GM19238 (cell line): ENCODE measurements at regions not wholly inside any gene's neighbourhood (a gene's known extent, or its start where the extent isn't known, plus 50 kb on each side); places are given as distances from the start of the nearest gene placed in this dataset.
"Not testable (repeated sequence)": the region's sequence is repeated elsewhere in the genome, so short reads cannot be mapped to it uniquely, and the experiment has no call there.

Experiments used
- DNase-seq: peaks from one replicate; pipeline ENCODE4 v3.0.0; 2011; ENCODE audit warnings: low spot score; ENCODE audit not compliant: insufficient read length

DNA sequence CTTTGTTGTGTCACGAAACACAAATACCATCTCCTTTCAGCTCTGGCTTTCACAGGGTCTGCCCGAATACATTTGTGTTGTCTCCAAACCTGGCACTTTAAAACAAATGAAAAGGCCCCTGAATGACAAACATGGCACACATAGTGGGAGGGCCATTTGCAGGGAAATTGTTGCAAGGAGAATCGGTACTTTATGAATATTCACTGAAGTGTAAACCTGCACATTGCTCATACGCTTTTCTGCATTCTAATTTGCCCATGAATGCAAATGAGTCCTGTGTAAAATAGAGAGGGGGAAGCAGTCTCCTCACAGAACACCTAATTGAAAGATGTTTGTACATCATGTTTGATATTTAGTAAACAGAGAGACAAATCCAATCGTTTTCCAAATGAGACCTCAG lies 82.7 kb upstream of the PCDH8 start:
- DNase-seq: no peak

DNA sequence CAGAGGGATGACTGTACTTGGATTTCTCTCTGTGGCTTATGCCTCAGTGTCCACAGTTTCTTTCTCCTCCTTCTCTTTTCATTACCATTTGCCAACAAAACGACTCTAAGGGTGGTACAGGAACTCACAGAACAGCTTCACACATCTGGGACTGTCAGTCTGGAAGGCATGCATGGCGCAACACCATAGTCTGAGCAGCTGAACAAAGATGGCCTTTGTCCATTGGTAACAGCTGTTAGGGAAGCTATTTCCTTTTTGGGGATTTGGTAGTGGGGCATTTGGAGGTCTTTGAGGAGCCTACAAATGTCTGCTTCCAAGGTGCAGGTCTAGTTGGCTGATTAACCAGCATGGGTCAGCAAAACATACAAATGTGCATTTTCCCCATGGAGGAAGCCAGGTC lies 81.4 kb upstream of the PCDH8 start:
- no peak for DNase-seq

DNA sequence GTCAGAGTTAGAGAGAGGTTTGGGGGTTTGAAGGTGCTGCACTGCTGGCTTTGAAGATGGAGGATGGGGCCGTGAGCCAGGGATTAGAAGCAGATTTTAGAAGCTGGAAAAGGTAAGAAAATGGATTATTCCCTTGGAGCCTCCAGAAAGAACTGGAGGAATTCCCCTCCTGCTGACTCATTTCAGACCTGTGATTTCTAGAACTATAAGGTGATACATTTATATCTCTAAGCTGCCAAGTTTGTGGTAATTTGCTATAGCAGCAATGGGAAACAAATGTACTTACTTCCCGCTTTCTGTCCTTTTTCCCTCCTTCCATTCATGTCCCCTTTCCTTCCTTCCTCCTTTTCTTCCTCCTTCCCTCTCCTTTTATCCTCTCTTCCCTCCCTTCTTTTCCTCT lies 78.5 kb upstream of the PCDH8 start:
- DNase-seq: no peak

DNA sequence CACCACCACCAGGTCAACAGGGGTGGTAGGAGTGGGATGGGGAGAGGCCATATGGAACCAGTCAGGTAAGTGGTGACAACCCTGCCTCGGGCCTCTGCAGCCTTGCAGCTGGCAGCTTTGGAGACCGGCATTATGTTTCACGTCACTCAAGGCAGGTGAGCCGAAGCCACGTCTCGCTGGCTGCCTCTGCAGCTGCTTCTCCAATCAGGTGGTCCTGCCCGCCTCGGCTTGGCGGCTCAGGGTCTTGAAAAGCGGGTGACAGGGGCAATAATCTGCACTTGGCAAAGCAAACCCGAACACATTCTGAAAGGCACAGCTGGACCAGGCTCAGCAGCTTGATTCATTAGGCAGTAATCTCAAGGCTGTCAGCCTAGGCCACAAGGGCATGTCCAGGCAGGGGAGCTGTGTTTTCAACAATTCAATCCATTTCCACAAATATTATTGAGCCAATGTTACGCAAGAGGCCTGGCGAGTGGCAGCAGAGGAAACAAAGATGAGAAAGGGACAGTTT lies 77.4 kb upstream of the PCDH8 start:
- DNase-seq: no peak

DNA sequence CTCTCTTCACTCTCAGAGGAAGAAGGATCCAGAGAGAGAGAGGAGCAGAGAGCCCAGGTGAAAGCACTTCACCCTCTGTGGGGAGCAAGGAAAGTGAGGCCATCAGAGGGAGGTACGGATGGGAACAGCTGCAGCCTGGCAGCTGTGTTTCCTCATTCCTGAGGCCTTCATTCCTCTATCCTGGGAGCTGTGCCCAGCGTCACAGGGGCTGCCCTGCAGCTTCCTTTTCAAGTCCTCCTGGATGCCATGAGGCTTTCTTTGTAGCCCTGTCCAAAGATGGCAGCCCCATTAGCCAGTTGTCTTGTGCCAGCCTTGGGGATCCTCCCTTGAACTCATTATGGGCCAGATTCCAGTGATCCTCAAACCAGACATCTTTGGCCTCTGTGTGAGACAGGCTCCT lies 76.8 kb upstream of the PCDH8 start:
- DNase-seq: no peak

DNA sequence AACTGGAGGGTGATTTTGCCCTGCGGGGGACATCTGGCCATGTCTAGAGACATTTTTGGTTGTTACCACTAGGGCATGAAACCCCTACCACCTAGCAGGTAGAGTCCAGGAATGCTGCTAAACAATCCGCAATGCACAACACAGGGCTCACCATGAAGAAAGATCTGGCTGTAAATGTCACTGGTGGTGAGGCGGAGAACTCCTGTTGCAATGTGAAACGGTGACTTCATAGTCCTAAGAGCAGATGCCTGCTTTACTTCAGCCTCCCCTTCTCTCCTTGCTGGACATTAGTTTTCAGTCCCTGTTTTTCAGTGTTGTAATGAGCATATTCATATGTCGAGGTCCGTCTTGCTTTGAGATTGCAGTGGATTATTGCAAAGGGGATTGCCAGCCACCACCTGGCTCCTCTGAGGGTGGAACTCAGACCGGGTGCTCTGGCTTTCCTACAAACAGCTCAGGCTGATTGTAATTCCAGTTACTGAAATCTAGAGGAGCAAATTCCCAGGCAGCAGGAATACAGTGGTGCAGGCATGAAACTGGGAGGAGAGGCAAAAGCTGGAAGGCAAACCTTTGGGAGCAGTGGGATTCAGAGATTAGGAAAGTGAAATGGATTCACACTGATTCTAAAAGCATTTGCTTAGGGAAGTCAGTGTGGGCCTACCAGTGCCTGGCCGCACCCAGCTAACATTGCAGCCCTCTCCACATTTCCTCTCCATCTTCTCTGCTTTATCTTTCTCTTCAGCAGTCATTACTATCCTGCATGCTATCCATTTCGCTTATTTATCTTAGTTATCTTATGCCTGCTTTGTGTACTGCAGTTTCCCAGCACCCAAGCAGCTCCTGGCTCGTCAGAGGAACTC lies 76.1 kb upstream of the PCDH8 start:
- no peak for DNase-seq

DNA sequence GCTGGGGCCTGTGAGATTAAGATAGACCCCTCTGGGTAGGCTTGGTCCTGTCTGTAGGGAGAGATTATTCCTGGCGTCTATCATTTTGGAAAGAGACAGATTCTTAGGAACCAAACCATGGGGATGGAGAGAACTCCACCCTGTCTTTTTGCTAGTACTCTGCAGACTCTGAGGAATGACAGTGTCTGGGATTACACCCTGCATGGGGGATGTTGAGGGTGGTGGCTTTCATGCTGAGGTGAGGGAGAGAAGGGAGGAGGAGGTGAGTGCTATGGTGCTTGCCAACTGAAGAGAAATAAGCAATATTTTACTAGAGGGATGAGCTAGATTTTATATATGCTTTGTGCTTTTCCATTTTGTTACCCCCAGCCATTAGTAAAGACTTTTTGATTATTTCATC lies 74.5 kb upstream of the PCDH8 start:
- no peak for DNase-seq

DNA sequence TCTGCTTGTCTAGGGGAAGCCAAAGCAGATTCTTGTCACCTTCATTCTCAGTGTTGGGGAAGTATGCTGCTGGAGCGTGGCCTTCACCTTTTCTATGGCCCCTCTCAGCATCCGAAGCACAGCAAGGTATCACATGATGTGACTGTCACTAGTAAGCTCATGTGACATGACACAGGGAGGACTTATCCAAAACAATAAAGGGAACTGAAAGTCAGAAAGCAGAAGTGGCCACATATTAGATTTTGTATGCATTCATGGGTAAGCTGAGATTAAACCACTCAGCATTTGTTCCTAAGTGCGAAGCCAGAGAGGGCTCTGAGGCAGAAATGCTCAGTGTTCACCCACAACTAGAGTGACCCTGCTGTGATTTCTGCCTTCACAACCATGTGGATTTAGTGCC lies 72.8 kb upstream of the PCDH8 start:
- DNase-seq: peak; percentile 11

DNA sequence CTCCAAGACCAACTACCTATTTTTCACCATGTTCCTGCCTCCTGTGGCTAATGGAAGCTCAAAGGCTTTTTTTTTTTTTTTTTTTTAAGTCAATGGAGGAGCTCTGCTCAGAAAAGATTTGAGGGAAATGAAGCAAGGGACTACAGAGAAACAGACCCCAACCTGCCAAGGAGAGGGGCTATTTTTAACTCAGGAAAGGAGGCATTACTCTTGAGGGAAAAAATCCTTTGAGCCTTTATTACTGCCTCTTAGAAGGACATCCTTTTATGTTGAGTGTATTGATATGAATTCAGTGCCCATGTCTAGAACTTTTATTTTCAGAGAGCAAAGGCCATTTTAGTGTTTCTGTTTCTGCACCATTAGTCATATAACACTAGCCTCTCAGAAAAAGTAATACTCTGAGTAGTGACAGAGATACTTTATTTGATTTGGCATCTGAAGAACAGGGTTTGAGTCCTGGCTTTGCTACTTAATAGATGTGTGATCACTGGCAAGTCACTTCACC lies 68.1 kb upstream of the PCDH8 start:
- no peak for DNase-seq

DNA sequence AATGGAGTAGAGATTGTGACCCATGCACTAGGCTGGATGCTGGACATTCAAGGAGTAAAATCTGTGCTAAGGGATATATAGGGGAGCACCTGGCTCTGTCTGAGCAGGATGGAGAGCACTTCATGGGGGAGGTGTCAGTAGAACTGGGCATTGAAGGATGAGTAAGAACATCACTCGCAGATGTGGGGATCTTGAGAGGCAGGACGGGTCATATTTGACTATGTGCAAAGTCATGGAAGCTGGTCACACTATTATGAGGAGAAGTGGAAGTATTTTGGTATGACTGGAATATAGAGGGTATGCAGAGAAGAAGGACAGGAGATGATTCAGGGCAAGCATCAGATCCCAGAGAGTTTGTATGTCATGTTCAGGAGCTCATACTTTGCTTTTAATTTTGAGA lies 62.9 kb upstream of the PCDH8 start:
- DNase-seq: no peak

DNA sequence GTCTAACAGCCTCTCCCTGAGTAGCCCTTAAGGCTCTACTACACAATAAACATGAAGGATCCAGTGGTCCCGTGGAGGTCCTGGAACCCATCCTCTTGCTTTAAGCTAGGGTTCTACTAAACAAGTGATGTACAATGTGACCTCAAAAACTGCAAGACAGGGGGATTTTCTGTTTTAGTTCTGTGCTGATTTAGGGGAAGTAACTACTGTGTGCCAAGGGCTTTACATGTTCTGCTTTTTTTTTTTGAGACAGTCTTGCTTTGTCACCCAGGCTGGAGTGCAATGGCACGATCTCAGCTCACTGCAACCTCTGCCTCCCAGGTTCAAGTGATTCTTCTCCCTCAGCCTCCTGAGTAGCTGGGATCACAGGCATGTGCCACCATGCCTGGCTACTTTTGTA lies 61.9 kb upstream of the PCDH8 start:
- not testable (repeated sequence) for DNase-seq

DNA sequence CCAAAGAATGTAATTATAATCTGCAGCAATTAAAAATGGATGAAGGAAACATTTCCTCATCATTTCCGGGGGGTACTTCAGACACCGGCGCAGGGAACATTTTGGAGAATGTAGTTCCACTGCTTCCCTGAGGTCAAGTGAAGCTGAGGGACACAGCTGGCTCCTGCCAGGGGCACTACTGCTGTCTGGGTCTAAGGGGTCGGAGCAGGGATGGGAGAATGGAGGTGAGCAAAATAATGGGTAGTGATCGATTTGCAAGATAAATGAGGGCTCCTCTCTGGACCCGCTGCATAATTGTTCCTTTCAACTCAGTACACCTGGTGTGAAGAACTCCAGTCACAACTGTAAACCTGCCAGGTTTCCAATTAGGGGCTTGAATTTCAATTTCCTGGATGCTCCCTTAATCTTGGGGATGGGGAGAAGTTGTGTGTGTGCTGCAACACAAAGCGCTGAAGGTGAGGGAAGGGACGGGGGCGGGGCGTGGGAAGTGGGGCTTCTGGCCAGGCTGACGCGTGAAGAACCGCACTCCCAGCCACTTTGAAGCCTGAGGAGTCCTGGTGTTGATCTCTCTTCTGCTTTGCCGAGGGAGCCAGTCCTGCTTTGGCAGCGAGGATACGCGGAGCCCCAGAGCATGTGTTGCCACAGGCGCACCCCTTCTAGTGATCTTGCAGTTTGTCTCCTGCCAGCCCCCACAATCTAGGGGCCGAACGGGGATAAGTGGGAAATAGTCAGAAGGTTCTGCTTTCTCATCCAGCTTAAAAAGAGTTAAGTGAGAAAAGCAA lies 57.9 kb upstream of the PCDH8 start:
- DNase-seq: no peak

DNA sequence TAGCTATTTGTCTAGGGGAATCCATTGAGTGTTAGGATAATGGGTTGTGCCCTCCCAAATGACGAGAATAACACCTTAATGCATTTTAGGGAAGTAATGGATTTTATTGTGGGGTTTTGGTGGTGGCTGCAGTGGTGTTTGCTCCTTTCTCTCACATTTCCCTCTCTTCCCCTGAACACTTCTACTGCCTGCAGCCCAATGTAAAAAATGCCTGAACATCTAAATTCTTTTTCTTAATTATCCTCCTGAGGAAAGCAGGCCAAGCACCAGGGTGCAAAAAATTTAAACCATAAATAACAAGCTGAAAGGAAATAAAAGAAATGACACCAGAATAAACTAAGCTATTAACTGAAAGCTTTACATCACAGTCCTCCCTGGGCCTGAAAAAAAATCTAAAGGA lies 57.3 kb upstream of the PCDH8 start:
- DNase-seq: no peak

DNA sequence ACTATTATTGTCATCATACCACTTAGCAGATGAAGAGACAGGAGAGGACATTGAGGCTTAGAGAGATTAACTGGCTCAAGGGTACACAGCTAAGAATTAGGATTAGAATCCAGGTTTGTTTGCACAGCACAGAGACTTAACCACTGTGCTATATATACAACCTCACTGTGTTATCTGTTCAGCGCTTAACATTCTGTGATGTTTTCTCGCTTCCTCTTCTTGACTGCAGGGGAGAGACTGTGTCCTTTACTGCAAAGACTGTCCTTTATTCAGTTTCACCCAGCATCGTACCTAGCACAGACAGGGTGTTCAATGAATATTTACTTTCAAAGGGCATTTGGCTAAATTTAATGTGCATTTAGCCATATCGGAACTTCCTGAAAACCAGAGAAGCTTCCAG lies 54.9 kb upstream of the PCDH8 start:
- DNase-seq: peak; percentile 5

DNA sequence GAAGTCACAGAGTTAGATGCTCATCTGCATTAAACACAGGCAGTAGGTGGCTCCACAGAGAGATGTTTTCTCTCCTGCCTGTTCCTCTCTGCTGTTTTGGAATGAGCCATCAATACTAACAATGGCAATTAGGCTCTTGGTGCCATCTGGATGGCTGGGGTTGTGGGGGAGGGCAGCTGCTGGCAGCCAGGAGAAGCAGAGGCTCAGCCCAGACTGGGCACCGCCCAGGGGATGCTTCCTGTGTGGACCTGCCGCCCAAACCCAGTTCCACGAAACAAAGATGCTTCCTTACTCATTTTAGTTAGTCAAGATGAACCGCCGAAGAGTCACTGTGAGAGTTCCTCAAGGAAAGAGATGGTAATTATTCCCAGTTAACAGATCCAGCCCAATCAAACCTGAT lies 50.8 kb upstream of the PCDH8 start:
- DNase-seq: no peak
